ENCODE measurements at regions not wholly inside any gene's neighbourhood (a gene's known extent, or its start where the extent isn't known, plus 50 kb on each side); places are given as distances from the start of the nearest gene placed in this dataset.

GRCh38 chr2:78766459-78766858 lies 259.0 kb upstream of the REG3G start:
- peaks cover 25% of the 10 kb centered on the region for H3K36me3 Mint-ChIP-seq
- H3K4me1 Mint-ChIP-seq = peaks cover 21% of the 10 kb centered on the region
- H3K4me3 Mint-ChIP-seq = no peak overlapping the region
- peaks cover 6% of the 10 kb centered on the region; the same call in 1 of the 2 replicates for H3K27me3 Mint-ChIP-seq (ENCODE audit: low read depth)
- no peak for ATAC-seq
- ChIA-PET POLR2A (no interaction called here), CTCF (no interaction called here)
- no peak for DNase-seq (ENCODE audit: low spot score)
- H3K9me3 Mint-ChIP-seq = peaks cover 27% of the 10 kb centered on the region
- H3K27ac Mint-ChIP-seq = no peak overlapping the region
- no peak for TF ChIP-seq ZBTB43 (CRISPR knock-in tag; IDR thresholded peaks at IDR 0.05)
- no peak for TF ChIP-seq AFF4 (CRISPR knock-in tag; IDR thresholded peaks at IDR 0.05; ENCODE audit: borderline replicate concordance)
- no peak for TF ChIP-seq MYBL2 (CRISPR knock-in tag; IDR thresholded peaks at IDR 0.05)
- no peak for TF ChIP-seq CTCF (IDR thresholded peaks at IDR 0.05)
- TF ChIP-seq SP1 (CRISPR knock-in tag; conservative IDR thresholded peaks at IDR 0.05) = no peak

- no peak overlapping the region for H3K4me3 Mint-ChIP-seq
- ChIA-PET CTCF (interaction anchor here (0.8 kb wide), 1 partner anchor 95 kb away, joined by 3 read pairs; no protein-coding TSS in a partner anchor), POLR2A (interaction anchor here (1.0 kb wide), 1 partner anchor 9 kb away, joined by 3 read pairs; no protein-coding TSS in a partner anchor)
- H3K27ac Mint-ChIP-seq = peak overlapping the region; percentile 2
- H3K9me3 Mint-ChIP-seq = peaks cover 12% of the 10 kb centered on the region
- H3K27me3 Mint-ChIP-seq (ENCODE audit: low read depth) = no peaks in the 10 kb centered on the region
- H3K4me1 Mint-ChIP-seq = peaks cover 21% of the 10 kb centered on the region
- peaks cover 10% of the 10 kb centered on the region for H3K36me3 Mint-ChIP-seq
- TF ChIP-seq HMGXB4 (CRISPR knock-in tag; IDR thresholded peaks at IDR 0.05) = no peak
- no peak for TF ChIP-seq CREB1 (CRISPR knock-in tag; IDR thresholded peaks at IDR 0.05)
- no peak for TF ChIP-seq TP53 (CRISPR knock-in tag; IDR thresholded peaks at IDR 0.05)
- TF ChIP-seq GTF2I (CRISPR knock-in tag; conservative IDR thresholded peaks at IDR 0.05) = no peak
- no peak for TF ChIP-seq EMX1 (CRISPR knock-in tag; IDR thresholded peaks at IDR 0.05)
- DNase-seq (ENCODE audit: low spot score) (no peak), ATAC-seq (peak; percentile 66)
These were observed 257.5 kb upstream of the REG3G start for GRCh38 chr2:78768016-78768415.

- DNase-seq (ENCODE audit: low spot score) (no peak), ATAC-seq (no peak)
- Mint-ChIP-seq H3K27ac (no peak overlapping the region), H3K9me3 (peaks cover 14% of the 10 kb centered on the region), H3K36me3 (peaks cover 11% of the 10 kb centered on the region), H3K27me3 (ENCODE audit: low read depth) (no peaks in the 10 kb centered on the region), H3K4me3 (no peak overlapping the region), H3K4me1 (no peaks in the 10 kb centered on the region)
- CTCF ChIA-PET = no interaction called here
- POLR2A ChIA-PET = no interaction called here
- TF ChIP-seq ELF4 (CRISPR knock-in tag; IDR thresholded peaks at IDR 0.05; ENCODE audit: low read depth) (no peak), STAT6 (CRISPR knock-in tag; conservative IDR thresholded peaks at IDR 0.05; ENCODE audit: low read depth) (no peak), JUN (CRISPR knock-in tag; IDR thresholded peaks at IDR 0.05) (no peak), ZNF121 (CRISPR knock-in tag; IDR thresholded peaks at IDR 0.05) (no peak), MXD4 (CRISPR knock-in tag; IDR thresholded peaks at IDR 0.05; ENCODE audit: borderline replicate concordance) (no peak), NR3C1 (CRISPR knock-in tag; conservative IDR thresholded peaks at IDR 0.05; ENCODE audit: low read depth) (no peak), CDX4 (CRISPR knock-in tag; IDR thresholded peaks at IDR 0.05; ENCODE audit: borderline replicate concordance) (no peak), TEAD1 (CRISPR knock-in tag; IDR thresholded peaks at IDR 0.05) (no peak), GRHL2 (CRISPR knock-in tag; IDR thresholded peaks at IDR 0.05; ENCODE audit: insufficient replicate concordance, severe bottlenecking) (no peak), ZSCAN18 (CRISPR knock-in tag; IDR thresholded peaks at IDR 0.05) (no peak)
These were observed 250.2 kb upstream of the REG3G start for GRCh38 chr2:78775291-78775690.
